GM18498 (cell line): ENCODE measurements at regions not wholly inside any gene's neighbourhood (a gene's known extent, or its start where the extent isn't known, plus 50 kb on each side); places are given as distances from the start of the nearest gene placed in this dataset.
A peak's percentile ranks its signal among the peaks of the same experiment; 100 is the strongest.
"Not testable (repeated sequence)": the region's sequence is repeated elsewhere in the genome, so short reads cannot be mapped to it uniquely, and the experiment has no call there.

Source experiments
- ATAC-seq: cut with Tn5 transposase; IDR thresholded peaks from one replicate; pipeline ENCODE4 v1.9.1; 2021; ENCODE audit warnings: mild to moderate bottlenecking, moderate library complexity; ENCODE audit not compliant: unreplicated experiment

GRCh38 chrX:10676235-10676957 is 56.0 kb upstream of the MID1 start:
- ATAC-seq = no peak

GRCh38 chrX:10677490-10677889 is 57.1 kb upstream of the MID1 start:
- no peak for ATAC-seq

GRCh38 chrX:10679387-10679786 is 59.0 kb upstream of the MID1 start:
- no peak for ATAC-seq

GRCh38 chrX:10681167-10681566 is 60.8 kb upstream of the MID1 start:
- ATAC-seq = no peak

- not testable (repeated sequence) for ATAC-seq
Measured at GRCh38 chrX:10683631-10684030, 63.2 kb upstream of the MID1 start.

- no peak for ATAC-seq
Measured at GRCh38 chrX:10685923-10686595, 65.7 kb upstream of the MID1 start.

- not testable (repeated sequence) for ATAC-seq
Measured at GRCh38 chrX:10691751-10692150, 71.4 kb upstream of the MID1 start.

- no peak for ATAC-seq
Measured at GRCh38 chrX:10697616-10698317, 77.4 kb upstream of the MID1 start.

- no peak for ATAC-seq
Measured at GRCh38 chrX:10698318-10698640, 77.9 kb upstream of the MID1 start.

- no peak for ATAC-seq
Measured at GRCh38 chrX:10702031-10702430, 81.6 kb upstream of the MID1 start.

- not testable (repeated sequence) for ATAC-seq
Measured at GRCh38 chrX:10706342-10706741, 86.0 kb upstream of the MID1 start.

- no peak for ATAC-seq
Measured at GRCh38 chrX:10707773-10708172, 87.4 kb upstream of the MID1 start.

GRCh38 chrX:10709276-10709675 is 88.9 kb upstream of the MID1 start:
- no peak for ATAC-seq

GRCh38 chrX:10714531-10714930 is 94.1 kb upstream of the MID1 start:
- no peak for ATAC-seq

- peak; percentile 52 for ATAC-seq
Measured at GRCh38 chrX:10722851-10723250, 102.5 kb upstream of the MID1 start.

- no peak for ATAC-seq
Measured at GRCh38 chrX:10725071-10725470, 104.7 kb upstream of the MID1 start.

GRCh38 chrX:10726647-10727046 is 106.3 kb upstream of the MID1 start:
- no peak for ATAC-seq

GRCh38 chrX:10728806-10729389 is 108.5 kb upstream of the MID1 start:
- ATAC-seq = no peak

- ATAC-seq = no peak
Measured at GRCh38 chrX:10739426-10739825, 119.0 kb upstream of the MID1 start.

- ATAC-seq = no peak
Measured at GRCh38 chrX:10741003-10741402, 120.6 kb upstream of the MID1 start.

GRCh38 chrX:10741550-10741949 is 121.2 kb upstream of the MID1 start:
- no peak for ATAC-seq

- ATAC-seq = no peak
Measured at GRCh38 chrX:10743476-10743875, 123.1 kb upstream of the MID1 start.
